ENCODE measurements at regions not wholly inside any gene's neighbourhood (a gene's known extent, or its start where the extent isn't known, plus 50 kb on each side); places are given as distances from the start of the nearest gene placed in this dataset.

DNA sequence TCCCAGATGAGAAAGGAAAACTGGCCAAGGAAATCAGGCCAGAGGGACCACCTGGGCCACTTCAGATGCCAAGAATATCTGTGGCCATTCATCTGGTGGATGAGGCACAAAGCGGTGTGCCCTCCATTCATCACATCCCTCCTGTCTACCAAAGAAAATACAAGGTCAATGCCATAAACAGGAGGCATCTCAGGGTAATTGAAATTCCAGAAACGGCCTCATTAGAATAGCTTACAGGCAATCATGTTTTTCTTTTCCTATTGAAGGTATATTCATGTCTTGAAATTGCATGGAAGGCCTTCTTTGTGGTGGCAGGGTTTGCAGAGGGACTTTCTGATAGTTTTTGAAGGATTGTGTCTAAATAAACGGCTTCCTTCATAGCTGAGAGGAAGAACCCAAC is 578.3 kb downstream of the HAO1 start:
- TF ChIP-seq, protein P1, sequence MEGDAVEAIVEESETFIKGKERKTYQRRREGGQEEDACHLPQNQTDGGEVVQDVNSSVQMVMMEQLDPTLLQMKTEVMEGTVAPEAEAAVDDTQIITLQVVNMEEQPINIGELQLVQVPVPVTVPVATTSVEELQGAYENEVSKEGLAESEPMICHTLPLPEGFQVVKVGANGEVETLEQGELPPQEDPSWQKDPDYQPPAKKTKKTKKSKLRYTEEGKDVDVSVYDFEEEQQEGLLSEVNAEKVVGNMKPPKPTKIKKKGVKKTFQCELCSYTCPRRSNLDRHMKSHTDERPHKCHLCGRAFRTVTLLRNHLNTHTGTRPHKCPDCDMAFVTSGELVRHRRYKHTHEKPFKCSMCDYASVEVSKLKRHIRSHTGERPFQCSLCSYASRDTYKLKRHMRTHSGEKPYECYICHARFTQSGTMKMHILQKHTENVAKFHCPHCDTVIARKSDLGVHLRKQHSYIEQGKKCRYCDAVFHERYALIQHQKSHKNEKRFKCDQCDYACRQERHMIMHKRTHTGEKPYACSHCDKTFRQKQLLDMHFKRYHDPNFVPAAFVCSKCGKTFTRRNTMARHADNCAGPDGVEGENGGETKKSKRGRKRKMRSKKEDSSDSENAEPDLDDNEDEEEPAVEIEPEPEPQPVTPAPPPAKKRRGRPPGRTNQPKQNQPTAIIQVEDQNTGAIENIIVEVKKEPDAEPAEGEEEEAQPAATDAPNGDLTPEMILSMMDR (IDR thresholded peaks at IDR 0.05; ENCODE audit: low read depth, low read length, missing input control) = no peak
- TF ChIP-seq, protein P2, sequence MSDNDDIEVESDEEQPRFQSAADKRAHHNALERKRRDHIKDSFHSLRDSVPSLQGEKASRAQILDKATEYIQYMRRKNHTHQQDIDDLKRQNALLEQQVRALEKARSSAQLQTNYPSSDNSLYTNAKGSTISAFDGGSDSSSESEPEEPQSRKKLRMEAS (IDR thresholded peaks at IDR 0.05) = no peak
- TF ChIP-seq RAD21 (IDR thresholded peaks at IDR 0.05) (no peak), SP1 (IDR thresholded peaks at IDR 0.05) (no peak), YY1 (IDR thresholded peaks at IDR 0.05) (no peak), HNF4A (conservative IDR thresholded peaks at IDR 0.05) (no peak)
- TF ChIP-seq, protein P3, sequence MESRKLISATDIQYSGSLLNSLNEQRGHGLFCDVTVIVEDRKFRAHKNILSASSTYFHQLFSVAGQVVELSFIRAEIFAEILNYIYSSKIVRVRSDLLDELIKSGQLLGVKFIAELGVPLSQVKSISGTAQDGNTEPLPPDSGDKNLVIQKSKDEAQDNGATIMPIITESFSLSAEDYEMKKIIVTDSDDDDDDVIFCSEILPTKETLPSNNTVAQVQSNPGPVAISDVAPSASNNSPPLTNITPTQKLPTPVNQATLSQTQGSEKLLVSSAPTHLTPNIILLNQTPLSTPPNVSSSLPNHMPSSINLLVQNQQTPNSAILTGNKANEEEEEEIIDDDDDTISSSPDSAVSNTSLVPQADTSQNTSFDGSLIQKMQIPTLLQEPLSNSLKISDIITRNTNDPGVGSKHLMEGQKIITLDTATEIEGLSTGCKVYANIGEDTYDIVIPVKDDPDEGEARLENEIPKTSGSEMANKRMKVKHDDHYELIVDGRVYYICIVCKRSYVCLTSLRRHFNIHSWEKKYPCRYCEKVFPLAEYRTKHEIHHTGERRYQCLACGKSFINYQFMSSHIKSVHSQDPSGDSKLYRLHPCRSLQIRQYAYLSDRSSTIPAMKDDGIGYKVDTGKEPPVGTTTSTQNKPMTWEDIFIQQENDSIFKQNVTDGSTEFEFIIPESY (IDR thresholded peaks at IDR 0.05) = no peak

Measured in liver (tissue), 3 donors.